Inferior parietal cortex (tissue), 1 donor: ENCODE measurements at regions not wholly inside any gene's neighbourhood (a gene's known extent, or its start where the extent isn't known, plus 50 kb on each side); places are given as distances from the start of the nearest gene placed in this dataset.

ENCODE experiments used
- DNase-seq: peaks from one replicate; pipeline ENCODE4 v3.0.0-alpha.2; 2016; ENCODE audit errors: extremely low spot score

DNA sequence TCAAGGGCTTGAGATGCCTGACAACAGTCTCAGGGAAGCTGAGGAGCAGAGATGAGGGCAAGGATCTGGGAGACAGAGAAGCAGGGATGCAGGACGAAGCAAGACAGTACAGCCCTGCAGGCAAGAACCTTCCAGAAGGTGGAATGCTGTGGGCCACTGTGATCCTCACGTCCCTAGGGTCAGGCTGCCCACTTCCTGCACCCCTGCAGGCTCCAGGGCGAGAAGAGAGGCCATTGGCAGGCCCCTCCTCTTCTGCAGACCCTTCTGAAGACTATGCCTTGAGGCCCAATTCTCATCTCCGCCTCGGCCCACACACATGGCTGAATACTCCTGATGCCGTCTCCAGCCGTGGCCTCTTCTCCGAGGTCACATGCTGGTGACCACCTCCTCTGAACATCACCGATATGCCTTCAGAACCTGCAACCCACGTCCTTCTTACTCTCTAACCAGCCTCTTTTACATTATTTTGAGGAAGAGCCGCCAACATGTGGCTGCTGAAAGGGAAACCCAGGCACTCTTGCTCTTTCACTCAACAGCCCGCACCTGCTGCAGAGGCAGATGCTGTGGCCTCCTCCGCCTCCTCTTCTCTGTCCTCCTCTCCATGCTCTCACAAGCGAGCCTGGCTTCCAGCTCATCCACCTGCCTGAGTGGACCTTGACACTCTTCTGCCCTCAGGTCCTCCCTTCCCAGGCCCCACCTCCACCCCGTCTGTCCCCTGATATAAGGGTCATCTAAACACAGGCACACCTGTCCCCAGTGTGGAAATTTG lies 181.5 kb downstream of the IRX2 start:
- DNase-seq, result no peak

DNA sequence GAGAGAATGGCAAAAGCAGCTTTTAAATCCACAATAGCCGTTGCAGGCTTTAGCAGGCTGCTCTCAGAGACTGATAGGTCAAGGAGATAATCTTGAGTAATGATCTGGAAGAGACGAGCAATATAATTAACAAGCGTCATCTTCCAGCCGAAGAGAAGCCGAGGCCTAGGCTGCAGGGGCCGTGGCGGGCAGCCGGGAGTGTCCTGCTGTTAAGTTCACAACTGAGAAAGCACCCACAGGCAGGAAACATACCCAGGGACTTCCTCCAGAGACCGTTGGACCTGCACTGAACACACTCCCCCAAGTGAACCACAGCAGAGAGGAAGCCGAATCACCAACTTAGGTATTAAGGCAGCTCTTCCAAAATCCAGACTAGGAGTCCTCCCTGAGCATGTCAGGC lies 182.3 kb downstream of the IRX2 start:
- DNase-seq, result no peak

DNA sequence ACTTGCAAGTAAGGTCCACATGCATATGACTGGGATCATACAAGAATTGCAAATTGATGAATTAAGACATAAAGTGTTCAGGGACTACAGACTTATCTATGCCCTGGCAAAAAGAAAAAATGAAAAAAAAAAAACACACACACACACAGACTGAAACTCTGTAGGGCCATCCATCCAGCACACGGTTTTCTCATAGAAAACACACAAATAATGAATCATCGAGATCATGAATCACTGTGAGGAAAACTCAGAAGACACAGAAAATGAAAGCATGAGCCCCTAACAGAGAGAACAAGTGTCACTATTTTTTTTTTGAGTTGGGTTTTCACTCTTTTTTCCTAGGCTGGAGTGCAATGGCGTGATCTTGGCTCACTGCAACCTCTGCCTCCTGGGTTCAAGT lies 185.2 kb downstream of the IRX2 start:
- DNase-seq, result no peak

DNA sequence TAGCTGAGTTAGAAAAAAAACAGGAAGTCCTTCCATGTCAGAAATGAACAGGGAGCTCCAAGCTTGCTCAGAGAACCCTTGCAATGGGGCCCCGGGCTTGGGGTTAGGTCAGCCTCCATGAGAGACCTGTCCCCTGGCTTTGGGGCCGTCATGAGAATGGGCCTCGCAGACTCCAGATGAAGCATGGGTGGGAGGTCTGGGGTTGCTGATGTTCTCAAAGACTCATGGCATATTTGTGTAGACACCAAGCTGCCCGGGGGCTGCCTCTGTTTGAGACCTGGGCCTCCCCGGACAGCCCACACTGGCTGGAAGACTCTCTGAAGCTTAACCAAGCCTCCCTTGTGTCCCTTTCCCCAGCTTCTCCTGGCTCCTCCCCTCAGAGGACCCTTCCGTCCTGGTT lies 186.3 kb downstream of the IRX2 start:
- no peak for DNase-seq

DNA sequence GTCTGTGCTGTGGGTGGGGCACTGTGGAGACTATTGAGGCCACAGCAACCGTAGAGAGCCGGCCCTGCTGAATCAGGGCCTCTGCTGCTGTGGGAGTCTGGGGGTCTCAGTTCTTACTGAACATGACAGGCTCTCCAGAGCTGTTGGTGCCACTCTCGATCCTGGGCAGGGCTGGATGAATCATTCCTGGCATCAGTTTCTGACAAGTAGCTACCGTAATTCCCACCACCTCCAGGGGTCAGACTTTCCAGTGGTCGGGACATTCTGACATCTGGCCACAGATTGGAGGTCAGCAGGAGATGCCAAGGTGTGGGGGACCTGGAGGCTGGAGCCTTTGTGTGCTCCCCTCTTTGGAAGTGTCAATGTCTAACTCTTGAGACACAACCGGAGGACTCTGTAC lies 188.4 kb downstream of the IRX2 start:
- DNase-seq, result no peak

DNA sequence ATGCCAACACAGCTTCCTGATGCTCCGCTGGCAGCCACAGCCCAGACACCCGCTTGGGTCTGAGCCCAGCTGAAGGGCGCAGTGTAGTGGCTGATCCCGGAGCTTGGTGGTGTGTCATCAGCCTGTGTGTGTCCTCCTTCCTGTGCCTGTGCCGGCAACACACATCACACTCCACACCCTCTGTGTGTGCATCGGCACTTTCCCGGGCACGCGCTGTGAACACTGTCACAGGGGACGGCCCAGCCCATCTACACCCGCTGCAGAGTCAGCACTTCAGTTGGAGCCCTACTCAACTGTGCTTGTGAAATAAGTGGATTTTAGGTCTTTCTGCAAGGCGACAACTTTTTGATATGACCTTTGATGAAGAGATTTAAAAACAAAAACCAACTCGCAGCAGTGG lies 189.4 kb downstream of the IRX2 start:
- DNase-seq, result no peak

DNA sequence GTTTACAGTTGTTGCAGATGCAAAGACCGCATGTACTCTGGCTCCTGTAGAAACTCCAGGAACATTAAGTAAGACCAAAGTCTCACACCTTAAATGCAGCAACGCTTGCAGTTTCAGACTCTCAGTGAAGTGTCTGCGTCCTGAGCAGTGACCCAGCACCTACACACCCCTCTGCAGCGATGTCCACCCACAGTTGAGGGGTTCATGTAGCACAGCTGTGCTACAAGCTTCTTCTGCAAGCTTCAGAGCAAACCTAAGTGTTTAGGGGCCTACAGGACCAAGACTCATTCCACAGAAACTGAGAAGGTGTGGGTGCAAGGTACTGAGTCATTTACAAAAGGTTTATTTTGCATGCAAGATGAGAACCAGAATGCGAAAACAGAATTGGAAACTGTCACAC lies 191.0 kb downstream of the IRX2 start:
- DNase-seq, result no peak

DNA sequence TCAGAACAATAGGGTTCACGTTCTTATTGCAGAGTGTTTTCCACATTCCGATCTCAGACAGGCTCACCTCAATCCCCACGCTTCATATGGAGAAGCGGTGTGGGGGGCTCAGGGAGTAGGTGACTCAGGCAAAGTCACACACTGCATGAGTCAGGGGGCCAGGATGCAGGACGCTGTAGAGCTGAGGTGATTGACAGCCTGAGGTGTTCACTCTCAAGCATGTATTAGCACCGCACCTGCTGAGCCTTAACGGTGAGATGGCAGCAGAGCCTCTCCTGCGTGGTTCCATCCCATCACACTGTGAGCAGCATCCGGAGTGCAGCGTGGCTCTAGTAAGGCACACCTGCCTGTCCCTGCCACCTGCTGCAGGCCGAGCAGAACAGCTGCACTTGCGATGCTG lies 194.0 kb downstream of the IRX2 start:
- DNase-seq, result no peak

DNA sequence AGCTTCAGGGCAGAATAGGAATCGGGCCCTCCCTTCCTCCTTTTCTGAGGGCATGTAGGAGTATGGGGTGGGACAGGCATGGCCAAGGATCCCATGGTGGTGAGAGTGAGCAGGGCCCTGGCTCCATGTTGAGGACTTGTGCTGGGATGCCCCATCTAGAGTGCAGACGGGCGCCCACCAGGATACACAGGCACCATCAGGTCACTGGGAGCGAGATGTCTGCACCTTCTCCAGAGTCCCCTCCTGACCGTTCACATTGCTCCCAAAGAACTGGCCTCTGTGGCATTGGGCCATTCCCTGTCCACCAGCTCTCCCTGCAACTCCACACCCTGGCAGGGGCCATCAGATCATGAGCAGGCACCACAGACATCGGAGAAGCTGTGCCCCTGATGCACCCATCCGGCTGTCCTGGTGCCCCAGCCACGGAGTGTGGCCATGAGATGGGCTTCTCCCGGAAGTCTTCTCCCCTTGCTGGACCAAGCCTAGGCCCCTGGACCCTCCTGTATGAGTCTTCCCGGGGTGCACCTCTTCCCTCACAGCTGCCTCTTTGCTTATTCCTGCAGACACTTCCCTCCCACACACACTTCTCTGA lies 195.0 kb downstream of the IRX2 start:
- DNase-seq, result no peak

DNA sequence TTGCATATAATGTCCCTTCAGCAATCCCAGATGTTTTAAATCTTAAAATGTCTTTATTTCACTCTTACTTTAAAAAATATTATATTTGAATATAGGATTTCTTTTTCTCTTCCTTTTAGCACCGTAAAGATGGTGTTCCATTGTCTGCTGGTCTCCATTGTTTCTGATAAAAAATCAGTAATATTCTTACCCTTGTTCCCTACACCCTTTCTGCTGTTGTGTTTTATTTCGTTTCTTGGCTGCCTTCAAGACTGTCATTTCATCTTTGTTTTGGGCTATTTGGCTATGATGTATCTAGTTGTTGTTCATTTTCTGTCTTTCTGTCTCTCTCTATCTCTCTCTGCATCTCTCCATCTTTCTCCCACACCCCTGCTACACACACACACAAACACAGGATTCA lies 197.9 kb downstream of the IRX2 start:
- no peak for DNase-seq

DNA sequence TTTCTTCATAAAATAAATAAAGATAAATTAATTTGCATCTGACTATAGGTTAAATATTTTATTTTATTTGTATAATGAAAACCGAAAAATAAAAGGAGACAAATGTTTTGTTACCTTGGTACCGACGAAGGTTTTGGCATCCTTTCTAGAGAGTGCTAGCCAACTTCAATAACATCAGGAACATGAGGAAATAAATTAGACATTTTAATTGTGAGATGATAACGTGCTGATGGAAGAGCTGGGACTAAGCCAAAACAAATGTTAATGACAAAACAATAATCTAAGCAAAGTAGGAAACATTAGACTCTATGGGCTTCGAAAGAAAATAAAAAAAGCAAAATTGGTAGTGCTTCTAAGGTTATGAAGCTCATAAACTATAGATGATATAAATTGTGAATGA lies 201.0 kb downstream of the IRX2 start:
- DNase-seq, result no peak

DNA sequence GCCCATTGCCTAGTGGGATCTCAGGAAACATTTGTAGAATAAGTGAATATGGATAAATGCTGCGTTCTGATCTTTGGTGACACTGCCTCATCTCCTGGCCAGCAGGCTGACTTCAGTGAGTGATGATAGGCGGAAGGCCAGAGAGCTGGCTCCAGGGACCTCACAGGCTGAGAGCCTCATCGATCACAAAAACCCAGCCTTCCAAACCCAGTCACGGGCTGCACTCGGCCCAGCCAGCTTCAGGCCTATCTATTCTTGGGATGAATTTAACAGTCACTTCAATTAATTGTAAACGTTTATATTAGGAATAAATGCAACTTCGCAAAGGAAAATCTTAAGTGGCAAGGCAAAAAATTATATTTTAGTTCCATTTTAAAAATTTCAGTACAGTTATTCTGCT lies 201.6 kb downstream of the IRX2 start:
- DNase-seq, result no peak

DNA sequence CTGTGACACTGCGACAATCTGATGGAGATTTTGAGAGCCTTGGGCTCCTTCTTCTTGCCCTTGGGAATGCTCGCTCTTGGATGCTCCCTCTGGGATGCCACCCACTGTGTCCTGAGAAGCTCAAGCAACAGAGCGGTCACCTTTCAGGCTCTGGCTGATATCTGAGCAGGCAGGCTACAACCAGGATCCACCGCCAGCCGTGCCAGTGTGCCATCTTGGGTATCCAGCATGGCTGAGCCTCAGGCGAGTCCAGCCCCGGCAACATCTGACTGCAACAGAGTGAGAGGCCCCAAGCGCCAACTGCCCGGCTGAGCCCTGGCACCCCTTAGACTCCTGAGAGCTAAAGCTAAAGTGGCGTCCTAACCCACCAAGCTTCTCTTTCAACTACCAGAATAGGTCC lies 202.1 kb downstream of the IRX2 start:
- no peak for DNase-seq

DNA sequence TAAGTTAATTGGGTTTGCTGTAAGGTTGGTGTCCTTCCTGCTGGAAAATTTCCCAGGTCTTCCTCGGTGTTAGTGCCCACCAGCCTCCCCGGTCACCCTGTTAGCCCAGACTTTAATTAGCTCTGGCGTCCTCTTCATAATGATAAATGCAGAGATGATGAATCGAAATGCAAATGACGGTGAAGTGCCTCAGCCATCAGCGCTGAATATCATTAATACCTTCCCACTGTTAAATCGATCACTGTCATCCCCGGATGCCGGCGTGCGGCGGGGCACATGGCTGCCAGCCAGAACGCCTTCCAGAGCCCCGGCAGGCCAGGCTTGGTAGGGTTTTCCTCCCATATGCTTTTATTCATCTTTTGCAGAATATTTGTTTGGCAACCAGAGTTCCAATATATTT lies 204.5 kb downstream of the IRX2 start:
- DNase-seq, result no peak

DNA sequence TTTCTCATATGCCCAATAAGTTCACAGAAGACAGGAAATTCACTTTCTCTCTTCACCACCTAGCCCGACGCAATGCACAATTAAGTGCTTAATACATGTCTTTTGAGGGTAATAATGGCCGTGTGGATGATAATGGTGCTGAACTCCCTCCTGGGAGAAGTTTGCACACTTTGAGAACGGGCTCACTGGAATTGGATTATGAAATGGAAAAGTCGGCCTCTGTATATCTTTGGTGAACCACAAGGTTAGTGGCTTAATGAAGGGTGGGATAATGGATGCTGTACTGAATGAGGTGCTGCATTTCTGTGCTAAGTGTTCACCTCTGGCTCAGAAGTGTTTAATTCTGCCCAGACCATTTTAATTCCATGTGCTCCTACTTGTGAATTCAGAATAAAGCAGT lies 207.5 kb downstream of the IRX2 start:
- no peak for DNase-seq

DNA sequence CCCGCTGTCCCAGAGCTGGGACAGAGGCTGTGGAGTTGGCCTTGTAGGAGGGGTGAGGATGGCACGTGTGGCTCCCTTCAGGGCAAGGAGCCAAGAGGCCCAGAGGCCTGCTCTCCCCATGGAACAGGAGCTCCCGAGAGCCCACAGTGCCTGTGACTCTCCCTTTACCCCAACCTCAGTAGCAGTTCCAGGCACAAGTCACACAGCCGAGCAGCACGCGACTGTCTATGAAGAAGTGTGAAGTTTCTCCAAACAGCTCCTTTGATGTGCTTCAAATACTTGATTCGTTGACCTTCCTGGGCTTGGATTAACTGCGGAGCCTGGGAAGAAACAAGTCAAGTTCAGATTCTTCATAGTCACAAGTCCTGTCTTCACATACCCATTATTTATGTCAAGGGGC lies 208.7 kb downstream of the IRX2 start:
- no peak for DNase-seq

DNA sequence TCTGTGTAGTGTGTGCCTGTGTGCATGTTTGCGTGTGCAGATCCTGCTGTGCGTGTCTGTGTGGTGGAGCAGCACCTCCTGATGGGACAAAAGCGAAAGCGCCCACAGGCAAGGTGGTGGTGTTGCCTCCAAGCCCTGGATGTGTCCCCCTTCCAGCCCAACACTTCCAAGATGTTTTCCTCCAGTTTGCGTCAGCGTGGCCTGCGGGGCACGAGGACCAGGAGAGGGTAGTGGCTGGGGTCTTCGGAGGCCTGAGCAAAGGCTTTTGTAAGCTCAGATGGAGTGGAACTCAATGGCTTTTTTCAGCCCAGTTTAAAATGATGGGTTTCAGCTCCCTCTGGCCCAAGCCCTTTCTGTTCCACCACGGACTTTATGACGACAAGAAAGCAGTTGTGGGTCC lies 209.5 kb downstream of the IRX2 start:
- DNase-seq, result no peak

DNA sequence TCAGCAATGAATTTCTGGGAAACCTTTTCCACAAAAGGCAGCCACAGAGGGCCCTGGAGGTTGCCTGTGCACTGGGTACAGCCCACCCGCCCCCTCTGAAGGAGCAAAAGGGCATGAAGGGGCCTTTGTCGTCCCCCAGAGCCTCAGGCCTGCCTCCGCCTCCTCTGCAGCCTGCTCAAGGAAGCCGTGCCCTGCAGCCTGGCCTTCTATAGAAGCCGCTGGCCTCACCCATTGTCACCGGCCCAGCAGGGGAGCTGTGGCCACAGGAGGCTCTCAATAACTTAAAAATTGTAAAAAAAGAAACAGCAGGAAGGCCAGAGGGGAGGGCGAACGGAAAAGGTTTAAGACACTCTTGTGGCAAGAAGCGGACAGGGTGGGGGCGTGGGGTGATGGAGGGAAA lies 213.3 kb downstream of the IRX2 start:
- DNase-seq, result no peak

DNA sequence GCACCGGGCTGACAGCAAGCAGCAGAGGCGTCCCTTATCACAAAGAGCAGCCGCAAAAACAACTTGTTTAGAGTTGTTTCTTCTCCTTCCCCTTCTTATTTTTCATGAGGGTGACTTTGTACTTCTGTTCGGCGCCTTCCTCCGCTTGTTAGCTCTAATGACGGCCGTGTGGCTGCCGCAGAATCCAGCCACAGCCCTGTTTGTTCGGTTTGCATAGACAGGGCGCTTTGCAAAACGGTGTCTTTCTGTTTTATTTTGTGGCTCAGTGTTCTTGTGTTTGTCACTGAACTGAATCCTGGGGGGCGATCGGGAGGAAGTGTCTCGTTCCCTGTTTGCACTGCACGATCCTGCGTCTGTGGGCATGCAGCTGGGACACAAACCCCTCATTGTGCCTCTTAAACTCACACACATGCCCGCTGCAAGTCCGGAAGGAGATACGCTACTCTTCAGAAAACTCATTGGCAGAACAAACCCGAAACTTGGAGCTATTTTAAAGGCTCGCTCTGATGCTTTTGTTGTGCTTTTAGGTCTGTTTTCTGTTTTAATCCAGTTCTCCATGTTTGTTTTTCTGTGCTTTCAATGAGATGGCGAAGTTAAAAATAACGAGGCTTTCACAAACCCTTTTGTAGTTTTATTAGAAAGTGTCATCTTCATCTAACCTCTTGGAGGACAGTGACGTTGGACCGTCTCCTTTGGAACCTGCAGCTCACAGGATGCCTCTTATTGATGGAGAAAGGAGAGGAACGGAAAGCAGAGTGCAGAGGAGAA lies 213.9 kb downstream of the IRX2 start:
- no peak for DNase-seq

DNA sequence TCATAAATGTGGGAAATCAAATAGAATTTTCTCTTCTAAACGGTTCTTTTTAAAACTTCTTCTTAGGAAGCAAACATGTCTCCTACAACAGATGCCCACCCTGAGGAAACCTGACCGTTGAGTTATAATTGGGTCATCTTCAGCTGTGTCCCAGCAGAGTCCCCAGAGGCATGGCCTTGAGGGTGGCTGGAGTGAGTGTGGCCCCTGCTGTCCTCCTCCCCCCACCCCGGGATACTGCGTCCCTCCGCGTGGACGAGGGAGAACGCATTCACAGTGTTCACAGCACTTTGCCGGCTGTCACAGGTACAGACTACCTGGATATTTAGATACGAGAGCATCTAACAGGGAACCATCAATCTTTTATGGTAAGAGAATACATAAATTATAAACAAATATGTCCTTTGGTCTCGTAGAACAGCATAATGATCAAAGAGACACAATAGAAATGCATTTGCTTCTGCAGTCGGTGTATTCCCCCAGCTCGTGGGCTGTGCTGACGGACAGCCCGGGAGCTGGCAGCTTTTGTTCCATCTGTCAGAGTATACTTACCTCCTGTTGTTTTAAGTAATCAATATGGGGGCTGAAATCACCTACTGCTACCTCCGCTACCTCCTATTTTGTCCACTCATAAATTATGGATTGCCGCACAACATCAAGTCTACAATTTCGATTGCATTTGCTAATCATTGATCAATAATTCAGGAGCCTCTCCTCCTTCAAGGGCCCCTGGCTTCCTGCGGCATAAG lies 214.7 kb downstream of the IRX2 start:
- no peak for DNase-seq

DNA sequence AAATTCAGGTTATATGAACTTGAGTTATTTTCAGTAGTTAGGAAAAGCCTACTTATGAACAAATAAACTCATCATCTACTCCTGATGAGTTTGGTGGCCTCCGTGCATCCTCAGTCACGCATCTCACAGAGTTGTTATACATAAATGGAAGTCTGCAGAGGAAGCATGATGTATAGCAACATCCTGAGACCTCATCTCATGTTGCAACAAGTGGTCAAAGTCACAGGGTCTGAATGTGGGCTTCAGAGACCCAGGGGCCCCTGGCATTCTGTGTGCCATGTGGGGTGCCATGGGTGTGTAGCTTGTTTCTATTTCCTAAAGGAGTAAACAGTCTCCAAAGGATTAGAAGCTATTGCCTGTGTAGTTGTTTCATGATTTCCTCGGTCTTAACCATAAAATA lies 216.5 kb downstream of the IRX2 start:
- no peak for DNase-seq

DNA sequence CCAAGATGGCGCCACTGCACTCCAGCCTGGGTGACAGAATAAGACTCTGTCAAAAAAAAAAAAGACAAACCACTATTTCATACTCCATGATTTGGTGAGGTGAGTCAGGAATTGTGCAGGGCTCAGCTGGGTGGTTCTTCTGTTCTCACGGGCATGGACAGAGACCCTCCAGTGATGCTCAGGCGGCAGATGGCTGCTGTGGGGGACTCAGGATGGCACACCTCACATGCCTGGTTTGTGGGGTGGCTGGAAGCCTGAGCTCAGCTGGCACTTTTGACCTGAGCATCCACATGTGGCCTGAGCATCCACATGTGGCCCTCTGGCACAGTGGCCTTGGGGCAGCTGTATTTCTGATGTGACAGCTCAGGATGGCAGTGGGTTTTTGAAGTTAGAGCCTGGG lies 217.2 kb downstream of the IRX2 start:
- DNase-seq, result no peak
